ENCODE measurements at regions not wholly inside any gene's neighbourhood (a gene's known extent, or its start where the extent isn't known, plus 50 kb on each side); places are given as distances from the start of the nearest gene placed in this dataset.
A peak's percentile ranks its signal among the peaks of the same experiment; 100 is the strongest.

DNA sequence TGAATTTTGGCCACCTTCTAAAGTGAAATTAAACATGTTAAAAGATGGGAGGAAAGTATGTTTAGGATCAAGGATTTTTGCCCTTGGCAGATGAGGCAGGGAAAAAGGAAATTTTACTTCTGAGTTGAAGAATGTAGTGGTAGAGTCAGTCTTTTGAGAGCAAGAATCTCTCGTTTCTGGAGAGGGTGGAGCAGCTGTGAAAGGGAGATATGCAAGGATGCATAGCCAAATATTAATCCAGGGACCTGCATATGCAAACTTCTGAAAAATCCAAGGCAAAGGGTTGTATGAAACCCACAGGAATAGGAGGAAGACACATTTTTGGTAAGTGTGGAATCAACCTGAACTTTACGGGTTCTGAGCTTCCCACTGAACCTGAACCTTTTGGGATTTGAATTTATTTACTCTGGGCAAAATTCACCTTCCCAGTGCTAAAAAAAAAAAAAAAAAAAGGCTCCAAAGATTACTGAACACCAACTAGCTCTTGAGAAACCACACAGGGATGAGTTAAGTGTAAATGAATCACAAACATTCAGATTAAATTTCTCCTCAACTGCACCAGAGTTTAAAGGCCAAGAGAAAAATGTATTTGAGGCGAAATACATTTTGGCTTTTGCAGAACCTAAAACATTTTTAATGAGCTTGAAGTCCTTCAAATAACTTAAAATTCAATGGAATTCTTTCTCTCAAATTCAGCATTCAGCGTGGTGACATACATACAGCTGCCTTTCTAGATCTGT is 187.1 kb upstream of the CDKN3 start:
- DNase-seq (ENCODE audit: low read depth), result peak; percentile 53

DNA sequence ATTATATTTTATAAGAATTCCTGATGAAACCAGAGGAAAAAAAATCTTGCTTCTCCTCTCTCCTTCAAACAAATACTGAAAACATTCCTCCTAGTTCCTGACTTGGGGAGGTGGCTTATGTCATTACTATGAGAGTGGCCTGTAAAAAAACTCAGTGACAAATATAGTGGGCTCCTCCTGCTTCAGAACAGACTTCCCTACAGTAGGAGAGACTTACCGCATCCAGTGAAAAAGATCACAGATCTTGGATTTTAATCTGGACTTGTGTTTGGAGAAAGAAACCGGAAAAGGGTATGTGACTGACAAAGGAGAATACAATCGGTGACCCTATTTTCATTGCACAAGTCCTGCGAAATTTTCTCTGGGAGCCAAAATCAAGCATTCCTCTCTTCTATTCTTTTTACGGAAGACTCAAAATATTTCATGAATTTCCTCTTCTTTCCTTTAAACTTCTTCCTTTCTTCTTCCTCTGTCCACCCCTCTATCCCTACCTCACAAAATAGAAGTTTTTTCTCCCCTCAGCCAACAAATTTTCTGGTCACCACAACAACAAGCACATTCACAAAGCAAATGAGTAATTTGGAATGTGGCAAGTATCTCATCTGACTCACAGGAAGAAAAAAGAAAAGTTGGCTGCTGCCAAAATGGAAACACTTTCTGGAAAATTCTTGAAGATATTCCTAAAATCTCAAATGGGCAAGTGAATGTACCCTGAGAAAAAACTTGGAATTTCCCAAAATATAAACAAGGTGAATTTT is 185.1 kb upstream of the CDKN3 start:
- DNase-seq (ENCODE audit: low read depth), result peak; percentile 90

DNA sequence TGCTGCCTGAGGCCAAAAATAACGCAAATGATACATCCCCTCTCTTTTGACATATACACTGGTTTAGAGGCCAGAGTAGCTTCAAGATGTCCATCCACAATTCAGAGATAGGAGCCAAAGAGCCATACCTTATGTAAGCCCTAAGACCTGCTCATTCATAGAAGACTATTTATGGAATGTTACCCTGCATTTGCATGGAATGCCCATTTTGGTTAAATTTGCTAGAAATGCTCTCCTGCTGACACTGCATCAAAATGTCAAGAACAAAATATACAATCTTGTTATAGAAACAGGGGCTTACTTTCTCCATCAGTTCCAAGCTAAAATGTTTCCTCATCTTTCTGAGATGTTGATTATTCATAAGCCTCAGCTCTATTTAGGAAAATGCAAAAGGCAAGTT is 183.3 kb upstream of the CDKN3 start:
- DNase-seq (ENCODE audit: low read depth), result no peak

DNA sequence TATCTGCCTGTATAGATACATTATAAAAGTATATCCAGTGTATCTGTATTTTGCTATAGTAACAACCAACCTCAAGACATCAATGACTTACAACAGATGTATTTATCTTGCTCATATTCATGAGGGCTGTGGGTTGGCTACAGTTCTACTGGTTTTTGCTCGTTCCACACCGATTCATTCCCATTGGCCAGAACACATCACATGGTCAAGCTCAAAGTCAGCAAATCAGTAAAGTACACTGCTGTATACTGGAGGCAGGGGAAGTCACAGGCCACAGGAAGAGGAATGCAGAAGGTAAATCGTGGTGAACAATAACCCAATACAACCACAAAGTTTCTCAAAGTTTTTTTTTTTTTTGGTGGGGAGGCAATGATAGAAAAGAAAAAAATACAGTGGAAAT is 180.0 kb upstream of the CDKN3 start:
- no peak for DNase-seq (ENCODE audit: low read depth)

- no peak for DNase-seq (ENCODE audit: low read depth)
Observed at GRCh38 chr14:54219261-54220070, 177.3 kb upstream of the CDKN3 start.

GRCh38 chr14:54220071-54220703 is 176.6 kb upstream of the CDKN3 start:
- DNase-seq (ENCODE audit: low read depth), result peak; percentile 15

DNA sequence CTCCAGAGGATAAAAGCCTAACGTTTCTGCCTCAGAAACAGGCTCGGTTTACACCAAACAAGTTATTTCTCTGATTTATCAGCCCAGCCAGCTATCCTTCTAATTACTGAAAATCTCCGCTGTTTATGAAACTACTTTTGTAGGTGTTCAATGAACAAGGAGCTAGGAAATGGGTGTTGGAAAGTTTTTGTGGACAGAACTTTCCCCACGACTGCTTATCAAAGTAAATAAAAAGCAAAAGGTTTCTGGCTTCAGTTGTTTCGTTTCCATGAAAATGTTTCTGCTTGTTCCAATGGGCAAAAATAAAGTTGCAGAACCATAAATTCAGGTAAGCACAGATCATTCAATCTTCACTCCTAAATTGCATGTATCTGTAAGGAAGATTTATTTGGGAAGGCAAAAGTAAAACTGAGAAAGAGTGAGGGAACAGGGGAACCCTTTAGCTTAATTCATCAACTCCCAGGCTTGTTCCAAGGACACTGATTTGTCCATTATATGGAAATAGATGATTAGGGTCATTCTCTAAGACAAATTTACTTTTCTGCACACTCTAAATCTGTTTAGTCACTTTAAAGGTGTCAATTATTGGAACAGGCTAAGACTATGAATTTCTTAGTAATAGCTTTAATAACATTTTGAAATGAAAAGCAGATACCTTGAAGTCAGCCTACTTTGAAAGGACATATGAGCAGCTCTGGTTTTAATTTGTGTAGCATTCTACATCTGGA is 175.9 kb upstream of the CDKN3 start:
- no peak for DNase-seq (ENCODE audit: low read depth)

GRCh38 chr14:54221432-54221803 is 175.4 kb upstream of the CDKN3 start:
- no peak for DNase-seq (ENCODE audit: low read depth)

DNA sequence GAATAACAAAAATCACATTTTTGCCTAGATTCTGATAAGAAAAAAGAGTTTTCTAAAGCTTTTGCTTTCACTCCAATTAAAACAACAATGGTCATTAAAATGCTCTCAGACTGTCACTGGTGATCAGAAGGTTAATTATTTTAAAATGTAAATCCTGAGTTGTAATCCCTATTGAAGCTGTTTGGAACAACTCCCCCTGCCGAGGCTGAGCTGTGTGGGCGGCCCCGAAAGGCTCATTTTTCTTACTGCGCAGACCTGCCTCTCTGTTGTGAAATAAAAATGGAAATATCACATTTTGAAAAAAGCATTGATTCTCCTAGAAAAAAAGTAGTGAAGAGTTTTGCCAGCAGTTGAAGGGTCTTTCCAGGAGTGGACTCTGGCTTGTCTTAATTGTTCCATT is 174.8 kb upstream of the CDKN3 start:
- no peak for DNase-seq (ENCODE audit: low read depth)

DNA sequence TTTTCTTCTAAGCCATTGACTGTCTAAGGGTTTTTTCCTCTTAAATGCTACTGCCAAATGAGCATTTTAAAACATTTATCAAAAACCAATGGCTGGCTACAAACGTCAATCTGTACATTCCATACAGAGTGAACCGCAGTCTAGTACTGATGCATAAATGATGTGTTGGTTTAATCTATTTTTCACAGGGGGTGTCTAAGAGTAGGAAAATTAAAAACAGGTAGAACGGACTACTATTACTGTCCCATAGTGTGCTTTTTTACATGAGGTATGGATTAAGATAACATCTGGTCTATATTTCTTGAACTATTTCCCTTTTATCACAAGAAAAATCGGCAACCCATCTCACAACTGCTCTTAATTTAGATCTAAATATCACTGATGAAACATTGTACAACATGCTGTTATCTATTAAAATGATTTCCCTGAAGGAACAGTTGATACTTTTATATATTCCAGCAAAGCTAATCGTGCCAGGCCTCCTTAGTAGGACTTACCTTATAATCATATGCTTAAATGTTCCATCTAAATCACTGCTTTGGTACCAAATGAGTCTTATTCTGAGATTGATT is 172.9 kb upstream of the CDKN3 start:
- DNase-seq (ENCODE audit: low read depth), result no peak

DNA sequence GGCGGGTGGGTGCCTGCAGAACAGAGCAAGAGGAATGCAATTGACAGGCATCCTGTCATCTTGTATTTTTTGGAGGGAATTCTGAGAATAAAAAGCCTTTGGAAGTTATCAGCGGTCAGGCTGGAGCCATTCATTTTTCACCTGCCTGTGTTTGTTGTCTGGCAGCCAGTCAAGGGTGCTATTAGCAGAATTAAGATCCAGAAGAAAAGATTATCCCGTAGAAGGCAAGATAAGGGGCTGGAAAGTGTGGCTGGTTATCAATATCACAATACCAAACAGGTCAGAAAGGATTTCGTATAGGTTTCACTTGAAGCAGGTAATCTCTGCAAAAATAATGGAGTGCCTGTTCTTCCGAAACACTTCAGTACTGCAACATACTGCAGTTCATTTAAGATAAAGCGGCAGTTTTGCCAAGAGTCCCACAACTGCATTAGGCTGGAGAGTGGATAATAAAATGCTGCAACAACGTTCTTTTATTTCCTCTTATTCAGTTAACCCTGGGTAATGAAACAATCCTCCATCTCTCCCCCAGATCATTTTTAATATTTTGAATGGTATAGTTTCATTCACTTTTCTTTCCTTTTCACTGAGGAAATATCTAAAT is 171.2 kb upstream of the CDKN3 start:
- no peak for DNase-seq (ENCODE audit: low read depth)

- no peak for DNase-seq (ENCODE audit: low read depth)
Observed at GRCh38 chr14:54226103-54226502, 170.7 kb upstream of the CDKN3 start.

GRCh38 chr14:54226558-54226957 is 170.2 kb upstream of the CDKN3 start:
- DNase-seq (ENCODE audit: low read depth), result no peak

- no peak for DNase-seq (ENCODE audit: low read depth)
Observed at GRCh38 chr14:54229136-54229535, 167.7 kb upstream of the CDKN3 start.

DNA sequence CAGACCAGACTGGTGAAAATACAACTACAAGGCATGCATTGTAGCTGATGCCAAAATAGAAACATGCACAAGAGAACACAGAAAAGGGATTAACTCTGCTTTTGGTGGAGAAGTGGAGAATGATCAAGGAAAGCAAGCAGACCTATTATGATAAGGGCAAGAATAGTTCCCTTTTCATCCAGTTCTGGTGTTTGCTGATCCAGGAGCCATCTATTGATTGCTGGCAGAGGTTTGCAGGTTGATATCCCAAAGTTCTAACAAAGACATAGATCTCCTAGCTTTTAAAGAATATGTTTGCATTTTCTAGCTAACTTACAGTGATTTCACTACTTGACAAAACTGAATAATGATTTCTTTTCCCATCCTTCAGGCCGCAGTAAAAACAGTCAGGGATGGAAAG is 166.2 kb upstream of the CDKN3 start:
- no peak for DNase-seq (ENCODE audit: low read depth)

DNA sequence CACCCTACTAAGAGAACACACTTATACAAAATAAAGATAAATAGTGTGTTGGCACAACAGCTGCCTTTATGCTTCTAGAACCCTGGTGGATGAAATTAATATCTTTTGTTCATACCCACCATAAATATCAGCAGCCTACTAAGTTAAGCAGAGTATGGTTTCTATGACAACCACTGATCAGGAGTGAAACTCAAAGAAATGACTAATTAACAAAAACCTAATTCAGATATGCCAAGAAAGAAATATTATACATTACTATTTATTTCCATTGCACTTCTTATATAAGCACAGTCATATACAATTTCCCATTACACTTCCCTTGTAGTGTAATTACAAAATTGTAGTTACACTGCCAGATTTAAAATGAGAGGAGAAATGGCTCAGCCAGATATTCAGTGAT is 164.1 kb upstream of the CDKN3 start:
- no peak for DNase-seq (ENCODE audit: low read depth)

GRCh38 chr14:54241517-54241916 is 155.3 kb upstream of the CDKN3 start:
- DNase-seq (ENCODE audit: low read depth), result no peak

DNA sequence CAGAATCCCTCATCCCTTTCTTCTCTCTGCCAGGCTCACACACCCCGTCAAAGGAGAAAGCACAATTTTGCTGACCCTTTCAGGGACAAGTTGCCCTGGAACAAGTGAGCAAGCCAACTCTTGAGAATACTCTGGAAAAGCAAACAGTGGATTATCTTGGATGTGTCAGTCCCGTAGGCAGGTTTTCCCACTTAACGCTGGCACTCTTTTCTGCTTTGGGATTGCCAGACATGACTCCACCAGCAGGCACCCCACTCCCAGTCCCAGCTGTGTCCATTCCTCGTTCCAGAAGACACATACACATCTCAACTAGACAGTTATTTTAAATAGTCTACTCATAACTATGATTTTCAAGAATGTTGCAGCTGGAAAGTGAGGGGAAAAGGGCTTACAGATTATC is 145.5 kb upstream of the CDKN3 start:
- DNase-seq (ENCODE audit: low read depth), result no peak

- DNase-seq (ENCODE audit: low read depth), result peak; percentile 92
Observed at GRCh38 chr14:54252072-54252730, 144.6 kb upstream of the CDKN3 start.

- DNase-seq (ENCODE audit: low read depth), result peak; percentile 96
Observed at GRCh38 chr14:54253195-54253947, 143.4 kb upstream of the CDKN3 start.
